IPS DF 4.7 (cell line): ENCODE measurements at regions not wholly inside any gene's neighbourhood (a gene's known extent, or its start where the extent isn't known, plus 50 kb on each side); places are given as distances from the start of the nearest gene placed in this dataset.
"Not testable (repeated sequence)": the region's sequence is repeated elsewhere in the genome, so short reads cannot be mapped to it uniquely, and the experiment has no call there.

Experiments
- DNase-seq: peaks from one replicate; pipeline ENCODE4 v3.0.0-alpha.2; 2013; ENCODE audit warnings: low spot score; ENCODE audit errors: extremely low read depth

DNA sequence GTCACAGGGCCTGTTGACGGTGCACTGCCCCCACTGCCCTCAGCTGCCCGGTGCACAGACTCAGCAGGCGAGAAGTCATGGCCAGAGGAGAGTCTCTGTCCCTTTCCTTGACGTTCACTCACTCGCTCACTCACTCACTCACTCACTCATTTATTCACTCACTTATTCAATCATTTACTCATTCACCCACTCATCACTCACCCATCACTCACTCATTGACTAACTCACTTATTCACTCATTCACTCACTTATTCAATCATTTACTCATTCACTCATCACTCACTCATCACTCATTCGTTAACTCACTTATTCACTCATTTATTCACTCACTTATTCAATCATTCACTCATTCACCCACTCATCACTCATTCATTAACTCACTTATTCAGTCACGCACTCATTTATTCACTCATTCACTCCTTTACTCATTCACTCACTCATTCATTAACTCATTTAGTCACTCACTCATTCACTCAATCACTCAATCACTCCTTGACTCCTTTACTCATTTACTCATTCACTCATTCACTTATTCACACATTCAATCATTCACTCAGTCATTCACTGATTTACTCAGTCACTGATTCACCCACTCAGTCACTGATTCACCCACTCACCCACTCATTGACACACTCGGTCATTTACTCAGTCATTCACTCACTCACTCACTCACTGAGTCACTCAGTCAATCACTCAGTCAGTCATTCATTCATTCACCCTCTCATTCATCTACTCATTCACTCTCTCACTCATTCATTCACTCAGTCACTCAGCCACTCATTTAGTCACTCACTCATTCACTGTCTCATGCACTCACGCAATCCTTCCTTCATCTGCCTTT, 1193.5 kb downstream of the BRD1 start:
- no peak for DNase-seq

DNA sequence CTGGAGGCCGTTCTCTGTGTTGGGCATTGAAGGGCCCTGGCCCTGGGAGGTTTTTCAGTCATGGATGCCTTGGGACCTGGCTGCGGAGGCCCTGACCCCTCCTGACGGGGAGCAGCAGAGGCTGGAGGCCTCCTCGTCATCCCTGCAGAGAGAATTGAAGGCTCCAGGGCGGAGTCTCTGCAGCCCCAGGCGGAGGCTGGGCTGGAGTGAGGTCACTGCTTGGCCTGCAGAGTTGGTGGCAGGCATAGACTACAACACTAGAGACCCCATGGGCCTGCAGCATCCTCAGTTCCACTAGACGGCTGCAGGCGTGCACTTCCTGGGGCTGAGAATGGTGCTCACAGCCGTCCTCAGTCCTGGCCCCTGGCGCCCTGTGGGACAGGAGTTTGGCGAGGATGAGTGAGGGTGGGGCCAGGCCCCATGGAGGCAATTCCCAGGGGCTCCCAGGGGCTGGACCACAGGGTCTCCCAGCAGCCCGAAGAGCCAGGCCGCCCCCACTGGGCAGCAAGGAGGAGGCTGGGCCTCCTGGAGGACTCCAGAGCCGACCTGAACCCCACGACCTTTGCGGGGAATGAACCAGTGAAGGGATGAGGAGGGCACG, 1194.9 kb downstream of the BRD1 start:
- DNase-seq, result no peak

DNA sequence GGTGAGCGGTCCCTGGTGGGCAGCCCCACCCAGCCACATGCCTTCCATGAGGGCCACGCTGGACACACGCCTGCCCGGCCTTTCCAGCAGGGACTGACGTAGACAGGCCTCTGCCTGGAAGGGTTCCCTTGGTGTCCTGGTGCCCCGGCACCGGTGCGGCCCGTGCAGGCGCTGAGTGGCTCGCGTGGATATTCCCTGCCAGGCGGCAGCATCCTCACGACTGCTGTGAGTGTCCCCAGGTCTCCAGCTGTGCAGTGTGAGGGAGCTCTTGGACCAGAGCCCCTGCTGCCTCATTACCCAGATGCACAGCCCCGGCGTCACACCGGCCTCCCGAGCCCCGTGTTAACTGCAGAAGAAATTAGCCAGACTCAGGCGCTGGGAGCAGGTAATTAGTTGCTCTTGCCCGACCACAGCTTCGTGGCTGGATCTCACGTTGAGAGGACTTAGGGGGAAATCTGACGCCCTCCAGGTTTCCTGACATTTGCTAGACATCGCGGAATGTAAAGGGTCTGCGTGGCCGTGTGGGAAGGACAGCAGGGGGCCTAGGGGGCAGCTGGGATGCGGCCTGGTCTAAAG, 1196.3 kb downstream of the BRD1 start:
- no peak for DNase-seq

DNA sequence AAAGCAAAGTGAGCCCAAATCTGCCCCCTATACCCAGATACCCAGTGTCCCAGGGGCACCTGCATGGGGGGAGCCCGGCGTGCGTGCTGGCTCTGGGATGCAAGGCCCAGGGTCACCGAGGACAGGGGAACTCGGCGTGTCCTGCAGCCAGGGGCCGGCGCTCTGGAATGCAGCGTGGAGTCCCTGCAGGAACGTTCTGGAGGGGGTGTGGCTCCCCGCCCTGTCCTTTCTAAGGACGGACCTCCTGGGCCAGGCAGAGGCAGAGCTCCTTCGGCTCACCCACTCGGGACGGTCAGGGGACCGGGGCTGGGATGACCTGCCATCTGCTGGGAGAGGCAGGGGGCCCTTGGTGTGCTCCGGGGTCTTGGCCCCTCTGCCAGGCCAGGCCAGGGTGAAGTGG, 1196.8 kb downstream of the BRD1 start:
- no peak for DNase-seq

DNA sequence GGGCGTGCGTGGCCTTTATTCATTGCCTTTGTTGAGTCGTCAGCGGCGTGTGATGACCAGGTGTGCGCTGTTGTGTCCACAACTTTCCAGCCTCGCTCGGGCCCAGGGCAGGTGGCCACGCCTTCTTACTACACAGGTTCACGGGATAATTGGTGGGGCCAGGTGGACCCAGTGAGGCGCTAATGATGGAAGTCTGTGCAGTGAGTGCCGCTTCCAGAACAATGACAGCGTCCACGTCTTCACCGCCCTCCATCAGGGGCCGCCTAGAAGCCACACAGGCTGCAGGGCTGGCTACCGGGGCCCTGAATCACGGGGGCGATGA, 1197.3 kb downstream of the BRD1 start:
- DNase-seq, result no peak

DNA sequence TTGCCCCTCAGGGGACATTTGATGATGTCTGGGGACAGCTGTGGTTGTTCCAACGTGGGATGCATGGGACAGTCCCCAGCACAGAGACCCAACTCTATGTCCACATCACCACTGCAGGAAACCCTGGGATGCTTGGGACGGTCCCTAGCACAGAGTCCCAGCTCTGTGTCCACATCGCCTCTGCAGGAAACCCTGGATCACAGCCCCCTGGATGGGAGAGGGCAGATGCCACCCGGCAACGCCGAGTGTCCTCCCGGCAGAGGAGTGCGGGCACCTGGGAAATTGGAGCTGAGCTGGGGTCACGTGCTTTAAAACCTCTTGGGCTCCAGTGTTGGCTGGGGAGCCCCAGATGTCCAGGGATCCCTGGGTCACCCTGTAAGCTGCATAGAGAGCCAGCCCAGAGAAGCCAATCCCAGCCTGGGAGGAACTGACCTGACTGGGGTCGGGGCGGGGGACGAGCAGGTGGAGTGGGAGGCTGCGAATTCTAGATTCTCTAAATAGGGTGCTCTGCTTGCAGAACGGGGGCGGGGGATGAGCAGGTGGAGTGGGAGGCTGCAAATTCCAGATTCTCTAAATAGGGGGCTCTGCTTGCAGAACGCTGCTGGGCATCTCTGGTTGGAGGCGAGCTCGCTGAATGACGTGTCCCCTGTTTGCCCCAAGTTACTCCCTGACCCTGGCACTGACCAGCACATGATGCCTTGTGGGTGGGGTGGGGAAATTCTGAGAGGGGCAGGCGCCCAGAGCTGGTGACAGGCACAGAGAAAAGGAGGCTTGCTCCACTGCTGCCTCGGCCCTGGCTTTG, 1197.8 kb downstream of the BRD1 start:
- DNase-seq, result no peak

DNA sequence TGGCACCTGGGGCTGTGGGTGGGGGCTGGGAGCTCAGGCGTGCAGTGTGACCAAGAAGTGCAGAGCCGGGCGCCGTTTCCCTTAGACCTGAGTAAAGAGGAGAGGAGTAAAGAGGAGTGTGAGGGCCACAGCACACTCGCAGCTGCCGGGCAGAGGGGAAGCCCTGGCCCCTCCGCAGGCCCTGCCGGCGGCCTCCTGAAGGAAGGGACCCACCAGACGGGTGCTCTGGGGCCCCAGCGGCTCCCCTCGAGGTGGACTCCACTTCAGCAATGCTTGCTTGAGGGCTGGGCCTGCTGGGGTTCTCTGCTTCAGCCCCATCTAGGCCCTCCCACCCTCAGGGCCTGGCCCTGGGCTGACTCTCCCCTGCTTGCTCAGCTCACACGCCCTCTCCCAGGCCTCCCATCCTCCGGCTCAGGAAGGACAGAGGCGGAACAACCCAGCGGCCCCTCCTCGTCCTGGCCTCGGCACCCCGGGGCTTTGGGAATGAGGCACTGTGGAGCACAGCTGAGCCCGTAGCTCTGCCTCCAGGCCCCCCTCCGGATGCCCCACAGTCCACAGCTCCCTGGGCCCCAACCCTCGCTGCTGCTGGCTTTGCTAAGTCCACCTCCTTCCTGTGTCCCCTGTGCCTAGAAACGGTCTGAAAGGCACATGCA, 1198.7 kb downstream of the BRD1 start:
- DNase-seq, result no peak

DNA sequence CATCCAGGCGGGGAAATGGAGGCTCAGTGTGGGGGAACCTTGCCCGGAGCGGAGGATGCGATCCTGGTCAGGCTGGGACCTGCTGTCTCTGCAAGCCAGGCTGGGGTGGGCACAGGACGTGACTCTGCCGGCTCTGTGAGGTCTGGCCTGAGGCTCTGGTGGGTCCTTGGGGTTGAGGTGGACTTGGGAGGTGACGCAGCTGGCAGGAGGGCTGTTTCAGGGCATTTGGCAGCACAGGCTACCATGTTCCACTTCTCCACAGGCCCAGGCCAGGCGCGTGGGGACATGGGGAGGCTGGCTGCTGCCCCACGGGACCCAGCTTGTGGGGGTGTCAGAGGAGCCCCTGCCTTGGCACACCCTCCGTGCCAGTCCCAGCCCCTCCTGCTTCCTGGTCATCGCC, 1199.7 kb downstream of the BRD1 start:
- no peak for DNase-seq

DNA sequence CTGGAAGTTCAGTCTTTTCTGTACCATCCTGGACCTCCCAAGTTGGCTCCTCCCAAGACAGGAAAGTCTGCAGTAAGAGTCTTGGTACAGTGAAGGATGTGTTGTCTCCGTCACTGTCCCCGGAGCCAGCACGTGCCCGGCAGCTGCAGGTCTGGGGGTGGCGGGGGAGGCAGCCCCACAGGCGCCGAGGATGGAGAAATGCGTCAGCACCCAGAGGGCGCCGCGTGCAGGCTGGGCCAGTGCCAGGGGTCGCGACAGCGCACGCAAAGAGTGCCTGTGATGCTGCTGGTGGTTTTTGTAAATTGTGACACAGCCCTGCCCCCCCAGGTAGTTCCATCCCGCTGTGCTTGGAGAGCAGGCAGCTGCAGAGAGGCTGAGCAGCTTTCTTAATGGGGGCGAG, 1200.5 kb downstream of the BRD1 start:
- DNase-seq, result no peak

DNA sequence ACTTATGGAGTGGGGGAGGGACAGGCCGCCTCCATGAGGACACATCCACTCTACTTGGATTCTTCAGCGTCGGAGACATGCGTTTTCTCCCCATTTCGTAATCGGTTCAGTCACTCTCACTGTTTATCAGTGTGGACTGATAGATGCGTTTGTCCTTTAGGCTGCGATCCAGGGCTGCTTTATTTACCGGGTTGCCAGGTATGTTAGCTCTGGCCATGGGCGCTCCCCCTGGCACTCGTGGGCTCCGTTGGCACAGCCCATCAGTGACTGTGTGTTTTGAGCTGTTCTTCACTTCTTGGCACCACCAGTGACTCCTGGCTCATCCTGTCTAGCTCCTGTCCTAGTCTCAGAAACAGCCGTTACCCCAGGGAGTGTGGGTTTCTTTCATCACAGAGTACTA, 1203.3 kb downstream of the BRD1 start:
- no peak for DNase-seq

DNA sequence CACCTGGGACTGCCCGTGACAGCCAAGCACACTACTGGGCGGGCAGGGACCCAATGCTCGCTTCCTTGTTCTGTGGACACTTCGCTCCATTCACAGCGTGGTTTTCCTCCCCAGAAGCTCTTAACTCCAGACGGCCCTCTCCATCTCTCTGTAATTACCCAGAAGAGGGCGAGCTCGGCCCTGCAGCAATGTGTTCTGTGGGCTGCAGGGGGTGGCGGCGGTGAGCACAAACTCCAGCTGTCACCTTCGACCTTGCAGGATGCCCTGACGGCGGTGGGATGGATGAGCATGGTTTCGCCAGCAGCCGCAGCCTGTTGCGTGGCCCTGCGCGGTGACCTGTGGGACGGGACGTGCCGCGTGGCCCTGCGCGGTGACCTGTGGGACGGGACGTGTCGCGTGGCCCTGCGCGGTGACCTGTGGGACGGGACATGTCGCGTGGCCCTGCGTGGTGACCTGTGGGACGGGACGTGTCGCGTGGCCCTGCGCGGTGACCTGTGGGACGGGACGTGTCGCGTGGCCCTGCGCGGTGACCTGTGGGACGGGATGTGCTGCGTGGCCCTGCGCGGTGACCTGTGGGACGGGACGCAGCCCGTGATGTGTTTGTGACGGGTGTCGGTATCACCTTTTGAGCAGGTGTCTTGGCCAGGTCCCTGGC, 1204.7 kb downstream of the BRD1 start:
- no peak for DNase-seq

DNA sequence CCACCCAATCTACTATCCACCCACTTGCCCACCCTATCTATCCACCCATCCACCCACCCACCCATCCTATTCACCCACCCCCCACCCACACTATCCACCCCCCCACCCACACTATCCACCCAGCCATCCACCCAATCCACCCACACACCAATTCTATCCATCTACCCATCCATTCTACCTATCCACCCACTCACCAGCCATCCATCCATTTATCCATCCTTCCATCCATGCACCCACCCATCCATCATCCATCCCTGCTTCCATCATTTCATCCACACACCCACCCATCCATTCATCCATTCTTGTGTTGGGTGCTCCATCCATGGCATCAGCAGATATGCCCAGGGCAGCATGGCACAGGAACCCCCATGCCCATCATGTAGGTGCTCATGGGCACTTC, 1206.6 kb downstream of the BRD1 start:
- DNase-seq, result no peak

DNA sequence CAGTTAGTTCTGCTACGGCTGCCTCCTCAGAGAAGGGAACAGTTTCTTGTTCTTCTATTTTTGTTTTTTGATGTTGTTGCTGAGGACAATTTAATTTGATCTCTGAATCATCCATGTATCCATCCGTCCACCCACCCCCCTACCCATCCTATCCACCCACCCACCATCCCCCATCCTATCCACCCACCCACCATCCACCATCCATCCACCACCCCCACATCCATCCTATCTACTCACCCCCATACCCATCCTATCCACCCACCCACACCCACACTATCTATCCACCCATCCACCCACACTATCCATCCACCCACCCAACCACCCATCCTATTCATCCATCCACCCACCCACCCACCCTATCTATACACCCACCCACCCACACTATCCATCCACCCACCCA, 1207.2 kb downstream of the BRD1 start:
- DNase-seq, result not testable (repeated sequence)

DNA sequence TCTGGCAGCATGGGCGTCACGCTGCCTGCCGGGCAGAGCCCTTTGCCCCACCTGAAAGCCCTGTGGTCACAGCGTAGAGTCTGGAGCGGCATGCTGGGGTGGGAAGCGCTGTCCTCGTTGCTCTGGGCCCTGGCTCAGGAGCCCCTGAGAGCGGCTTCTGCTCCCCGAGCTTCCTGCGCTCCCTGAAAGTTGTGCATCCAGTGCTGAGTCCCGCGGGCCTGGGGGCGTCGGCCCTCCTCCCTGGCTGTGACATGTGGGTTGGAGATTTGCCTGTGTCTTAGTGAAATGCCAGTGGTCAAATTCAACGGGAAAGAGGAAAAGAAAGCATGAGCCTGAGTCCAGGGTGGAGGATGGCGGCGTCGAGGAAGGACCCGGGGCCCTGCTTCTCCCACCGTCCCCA, 1208.0 kb downstream of the BRD1 start:
- no peak for DNase-seq

DNA sequence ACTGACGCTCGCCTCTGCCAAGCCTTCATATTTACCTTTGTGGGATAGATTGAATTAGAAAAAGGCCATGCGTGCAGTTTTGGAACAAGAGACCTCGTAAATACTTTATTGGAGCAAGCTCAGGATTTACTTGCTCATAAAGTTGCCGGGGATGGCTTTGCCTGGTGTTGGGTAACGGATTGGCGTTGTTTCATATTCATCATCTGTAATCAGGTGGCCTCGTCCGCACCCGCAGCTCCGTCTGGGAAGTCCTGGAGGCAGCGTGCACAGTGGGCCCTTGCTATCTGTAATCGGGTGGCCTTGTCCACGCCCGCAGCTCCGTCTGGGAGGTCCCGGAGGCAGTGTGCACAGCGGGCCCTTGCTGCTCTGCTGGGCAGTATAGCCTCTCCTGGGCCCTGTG, 1209.3 kb downstream of the BRD1 start:
- no peak for DNase-seq

DNA sequence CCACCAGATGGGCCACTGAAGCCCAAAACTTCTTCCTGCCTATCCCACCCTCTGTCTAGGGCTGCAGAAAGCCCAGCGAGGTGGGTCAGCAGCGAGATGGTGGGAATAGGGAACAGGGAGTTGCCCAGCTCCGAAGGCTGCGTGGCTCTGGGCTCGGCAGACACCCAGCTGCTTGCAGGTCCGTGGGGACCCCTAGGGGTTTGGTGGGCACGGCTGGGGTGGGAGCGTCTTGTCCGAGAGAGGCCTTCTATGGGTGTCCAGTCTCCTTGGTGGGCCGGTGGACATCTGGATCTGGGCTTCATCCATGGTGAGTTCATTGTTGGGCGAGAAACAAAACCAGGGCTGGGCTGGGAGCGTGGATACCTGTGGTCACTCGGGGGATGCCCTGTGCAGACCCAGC, 1211.0 kb downstream of the BRD1 start:
- no peak for DNase-seq

DNA sequence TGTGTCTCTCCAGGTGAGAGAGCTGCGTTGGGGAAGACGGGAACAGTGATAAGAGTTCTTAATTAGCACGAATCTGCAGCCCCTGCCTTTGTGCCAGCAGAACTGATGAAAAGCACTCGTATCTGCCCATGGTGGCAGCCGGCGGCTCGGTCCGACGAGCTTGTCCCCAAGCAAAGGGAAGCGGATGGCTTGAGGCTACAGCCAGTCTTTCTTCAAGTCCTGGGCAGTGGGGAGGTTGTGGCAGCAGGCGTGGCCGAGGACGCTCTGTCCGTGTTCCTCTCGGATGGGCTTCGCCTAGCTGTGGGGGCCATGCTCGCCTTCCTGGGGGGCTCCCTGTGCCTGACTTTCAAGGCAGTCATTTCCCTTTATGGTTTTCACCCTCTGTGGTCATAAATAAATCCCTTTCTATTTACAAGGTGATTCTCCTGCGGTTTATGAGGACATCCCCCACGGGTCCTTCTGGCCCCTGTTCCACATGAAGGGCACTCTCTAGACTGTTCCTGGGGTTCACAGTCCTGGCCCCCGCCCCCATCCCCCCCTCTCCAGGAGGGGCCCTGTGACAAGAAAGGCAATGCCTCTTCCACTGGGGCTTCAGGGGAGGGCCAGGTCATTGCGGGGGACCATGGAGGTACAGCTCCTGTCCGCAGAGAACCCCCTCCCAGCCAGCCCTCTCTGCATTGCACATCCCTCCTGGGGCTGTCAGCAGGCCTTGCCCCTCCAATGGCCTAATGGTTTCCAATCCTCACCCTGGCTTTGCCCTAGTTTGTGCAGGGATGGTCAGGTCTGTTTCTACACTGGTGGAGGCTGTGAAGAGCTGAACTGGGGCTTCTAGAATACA, 1212.3 kb downstream of the BRD1 start:
- DNase-seq, result no peak

DNA sequence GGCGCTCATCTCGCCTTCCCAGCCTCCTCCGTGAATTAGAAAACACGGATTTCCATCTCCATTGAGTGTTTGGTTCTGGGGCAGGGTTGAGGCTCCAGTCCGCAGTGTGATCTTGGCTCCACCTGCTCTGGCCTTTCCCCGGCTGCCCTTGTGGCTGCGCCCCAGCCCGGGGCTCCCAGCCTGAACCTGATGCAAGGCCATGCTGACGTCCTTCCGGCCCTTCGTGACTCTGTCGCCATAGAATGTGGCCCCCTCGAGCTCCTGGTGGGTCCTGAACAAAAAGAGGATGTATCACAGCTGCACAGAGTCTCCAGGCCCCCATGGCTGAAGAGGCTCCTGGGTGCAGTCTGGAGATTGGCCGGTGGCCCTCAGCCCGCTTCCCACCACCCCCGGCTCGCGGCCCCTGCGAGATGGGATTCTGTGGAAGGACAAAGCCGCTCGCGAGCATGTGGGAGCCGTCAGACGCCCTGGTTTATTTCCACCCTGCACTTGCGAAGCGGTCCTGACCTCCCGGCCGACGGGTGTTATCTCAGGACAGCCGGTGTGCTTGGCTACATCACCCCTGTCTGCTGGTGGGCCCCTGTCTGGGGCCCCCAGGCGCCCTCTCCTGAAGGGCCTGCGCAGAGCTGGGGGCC, 1214.0 kb downstream of the BRD1 start:
- DNase-seq, result no peak

DNA sequence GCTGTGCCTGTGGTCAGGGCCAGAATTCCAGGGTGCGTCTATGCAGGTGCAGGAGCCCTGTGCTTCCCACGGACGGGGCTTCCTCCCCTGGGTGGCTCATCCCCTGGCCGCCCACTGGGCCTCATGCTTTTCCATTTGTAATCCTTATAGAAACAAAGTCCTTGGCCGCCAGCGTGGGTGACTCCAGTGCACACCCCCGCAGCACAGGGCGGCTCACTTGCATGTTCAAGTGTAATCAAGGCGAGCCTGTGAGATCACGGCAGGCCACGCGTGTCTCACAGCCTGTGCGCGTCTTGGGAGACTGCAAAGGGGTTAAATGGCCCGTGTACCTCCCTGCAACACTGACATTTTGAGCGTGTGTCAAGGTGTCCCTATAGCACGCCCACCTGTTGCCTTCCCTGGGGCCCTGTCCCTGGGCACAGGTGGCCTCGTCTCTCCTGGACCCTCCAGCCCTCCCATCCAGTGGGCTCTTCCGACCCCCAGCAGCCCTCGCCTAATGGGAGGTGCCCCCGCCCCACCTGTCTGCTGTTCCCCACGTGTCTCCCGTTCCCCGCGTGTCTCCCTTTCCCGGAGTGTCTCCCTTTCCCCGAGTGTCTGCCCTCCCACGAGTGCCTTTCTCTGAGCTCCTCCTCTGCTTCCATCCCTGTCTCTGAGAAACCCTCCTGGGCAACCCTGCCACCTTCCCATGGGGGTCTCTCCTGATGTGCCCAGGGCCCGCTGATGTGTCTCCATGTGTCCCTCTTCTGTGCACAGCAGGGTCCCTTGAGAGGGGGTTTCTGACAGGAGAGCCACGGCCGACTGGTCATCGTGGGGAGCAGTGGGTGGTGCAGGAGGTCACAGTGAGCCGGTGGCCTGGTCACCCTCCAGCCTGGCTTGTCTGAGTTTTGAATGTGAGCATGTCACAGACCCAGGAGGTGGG, 1215.3 kb downstream of the BRD1 start:
- no peak for DNase-seq
